ENCODE measurements at regions not wholly inside any gene's neighbourhood (a gene's known extent, or its start where the extent isn't known, plus 50 kb on each side); places are given as distances from the start of the nearest gene placed in this dataset.

DNA sequence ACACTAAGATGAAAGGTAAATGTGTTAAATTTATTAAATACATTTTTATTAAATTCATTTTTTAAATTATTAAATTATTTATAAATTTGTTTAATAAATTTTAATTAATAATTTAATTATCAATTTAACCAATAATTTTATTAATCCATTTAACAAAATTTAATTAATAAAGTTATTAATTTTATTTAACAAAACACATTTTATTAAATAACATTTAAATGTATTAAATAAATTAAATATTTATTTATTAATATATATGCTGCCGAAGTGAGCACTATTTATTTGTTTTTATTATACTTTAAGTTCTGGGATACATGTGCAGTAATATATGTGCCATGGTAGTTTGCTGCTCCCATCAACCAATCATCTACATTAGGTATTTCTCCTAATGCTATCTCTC lies 719.5 kb downstream of the TRIML1 start:
- Histone ChIP-seq H3K27ac (no peak overlapping the region), H3K27me3 (no peaks in the 10 kb centered on the region), H3K4me1 (no peaks in the 10 kb centered on the region), H3K4me3 (no peak overlapping the region), H3K36me3 (no peaks in the 10 kb centered on the region), H3K9me3 (peaks cover 0 to 6% of the 10 kb centered on the region in 2 donors)
- intact Hi-C loops (cut with DNase I; ENCODE audit: low total_unique reads), result no loop called here
- TF ChIP-seq POLR2A (IDR thresholded peaks at IDR 0.05) (no peak), POLR2AphosphoS5 (IDR thresholded peaks at IDR 0.05) (no peak)
- TF ChIP-seq, protein P1, sequence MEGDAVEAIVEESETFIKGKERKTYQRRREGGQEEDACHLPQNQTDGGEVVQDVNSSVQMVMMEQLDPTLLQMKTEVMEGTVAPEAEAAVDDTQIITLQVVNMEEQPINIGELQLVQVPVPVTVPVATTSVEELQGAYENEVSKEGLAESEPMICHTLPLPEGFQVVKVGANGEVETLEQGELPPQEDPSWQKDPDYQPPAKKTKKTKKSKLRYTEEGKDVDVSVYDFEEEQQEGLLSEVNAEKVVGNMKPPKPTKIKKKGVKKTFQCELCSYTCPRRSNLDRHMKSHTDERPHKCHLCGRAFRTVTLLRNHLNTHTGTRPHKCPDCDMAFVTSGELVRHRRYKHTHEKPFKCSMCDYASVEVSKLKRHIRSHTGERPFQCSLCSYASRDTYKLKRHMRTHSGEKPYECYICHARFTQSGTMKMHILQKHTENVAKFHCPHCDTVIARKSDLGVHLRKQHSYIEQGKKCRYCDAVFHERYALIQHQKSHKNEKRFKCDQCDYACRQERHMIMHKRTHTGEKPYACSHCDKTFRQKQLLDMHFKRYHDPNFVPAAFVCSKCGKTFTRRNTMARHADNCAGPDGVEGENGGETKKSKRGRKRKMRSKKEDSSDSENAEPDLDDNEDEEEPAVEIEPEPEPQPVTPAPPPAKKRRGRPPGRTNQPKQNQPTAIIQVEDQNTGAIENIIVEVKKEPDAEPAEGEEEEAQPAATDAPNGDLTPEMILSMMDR (IDR thresholded peaks at IDR 0.05), result no peak
- no peak for DNase-seq (ENCODE audit: low spot score in 2 of 2)

DNA sequence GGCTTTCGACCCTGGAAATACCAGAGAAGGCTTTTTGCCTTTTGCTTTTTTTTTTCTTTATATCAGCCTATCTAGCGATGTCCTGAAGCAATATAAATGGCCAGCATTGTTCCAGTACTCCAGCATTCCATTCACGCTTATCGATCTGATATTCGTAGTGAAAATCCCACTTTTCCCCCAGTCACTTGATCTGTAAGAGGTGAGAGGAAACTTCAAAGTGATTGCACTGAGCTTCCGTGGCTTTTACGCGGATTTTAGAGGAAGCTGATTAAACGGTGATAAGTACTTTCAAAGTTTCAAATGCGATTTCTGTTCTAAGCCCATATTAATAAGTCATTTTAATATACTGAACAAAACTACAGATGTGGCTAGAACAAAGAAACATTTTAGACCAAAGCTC lies 725.5 kb downstream of the TRIML1 start:
- TF ChIP-seq POLR2A (IDR thresholded peaks at IDR 0.05) (no peak), POLR2AphosphoS5 (IDR thresholded peaks at IDR 0.05) (no peak)
- TF ChIP-seq, protein P1 (IDR thresholded peaks at IDR 0.05), result no peak
- no peak overlapping the region for H3K4me3 ChIP-seq
- no peak for DNase-seq (ENCODE audit: low spot score in 2 of 2)
- H3K27me3 ChIP-seq, result no peaks in the 10 kb centered on the region
- no peak overlapping the region for H3K27ac ChIP-seq
- no peaks in the 10 kb centered on the region for H3K4me1 ChIP-seq
- no peaks in the 10 kb centered on the region for H3K36me3 ChIP-seq
- H3K9me3 ChIP-seq, result peaks cover 0 to 6% of the 10 kb centered on the region in 2 donors
- intact Hi-C loops (cut with DNase I; ENCODE audit: low total_unique reads), result no loop called here

DNA sequence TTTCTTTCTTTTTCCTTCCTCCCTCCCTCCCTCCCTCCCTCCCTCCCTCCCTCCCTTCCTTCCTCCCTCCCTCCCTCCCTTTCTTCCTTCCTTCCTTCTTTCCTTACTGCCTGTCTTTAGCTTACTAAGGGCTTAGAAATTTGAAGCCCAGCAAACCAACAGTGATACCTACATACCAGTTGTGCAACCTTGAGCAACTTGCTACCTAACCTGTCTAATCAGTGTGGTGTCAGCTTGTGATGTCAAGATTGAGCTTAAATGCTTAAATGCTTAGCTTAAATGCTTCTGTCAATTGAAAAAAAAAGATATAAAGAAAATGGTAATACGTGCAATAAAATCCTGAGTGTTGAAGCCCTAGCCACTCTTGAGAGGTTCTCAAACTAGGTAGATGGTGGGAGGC lies 728.6 kb downstream of the TRIML1 start:
- H3K27me3 ChIP-seq, result no peaks in the 10 kb centered on the region
- no peak overlapping the region for H3K27ac ChIP-seq
- intact Hi-C loops (cut with DNase I; ENCODE audit: low total_unique reads), result no loop called here
- H3K4me1 ChIP-seq, result no peaks in the 10 kb centered on the region
- DNase-seq (ENCODE audit: low spot score in 2 of 2), result no peak
- no peak overlapping the region for H3K4me3 ChIP-seq
- no peaks in the 10 kb centered on the region for H3K9me3 ChIP-seq
- H3K36me3 ChIP-seq, result no peaks in the 10 kb centered on the region
- TF ChIP-seq POLR2A (IDR thresholded peaks at IDR 0.05) (no peak), POLR2AphosphoS5 (IDR thresholded peaks at IDR 0.05) (no peak)
- TF ChIP-seq, protein P1 (IDR thresholded peaks at IDR 0.05), result no peak

DNA sequence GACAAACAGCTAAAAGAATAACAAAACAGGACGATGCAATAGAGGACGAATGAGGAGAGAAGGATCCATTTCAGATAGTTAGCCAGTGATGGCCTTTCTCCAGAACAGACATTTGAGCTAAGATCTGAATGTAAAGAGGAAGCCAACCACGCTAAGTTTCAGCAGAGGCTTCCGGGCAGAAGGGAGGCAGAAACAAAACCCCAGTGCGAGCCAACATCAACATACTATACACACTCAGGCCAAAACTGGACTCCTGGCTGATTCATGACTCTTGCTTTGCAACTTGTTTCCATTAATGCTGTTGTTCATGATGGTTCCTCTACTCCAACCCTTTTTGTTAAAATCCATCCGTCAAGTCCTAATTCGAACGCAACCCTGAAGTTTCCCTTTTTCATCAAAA lies 730.3 kb downstream of the TRIML1 start:
- no peak for TF ChIP-seq POLR2A (IDR thresholded peaks at IDR 0.05)
- no peak for TF ChIP-seq POLR2AphosphoS5 (IDR thresholded peaks at IDR 0.05)
- TF ChIP-seq, protein P1 (IDR thresholded peaks at IDR 0.05), result no peak
- H3K9me3 ChIP-seq, result no peaks in the 10 kb centered on the region
- H3K36me3 ChIP-seq, result no peaks in the 10 kb centered on the region
- intact Hi-C loops (cut with DNase I; ENCODE audit: low total_unique reads), result no loop called here
- H3K27me3 ChIP-seq, result no peaks in the 10 kb centered on the region
- H3K4me1 ChIP-seq, result no peaks in the 10 kb centered on the region
- H3K4me3 ChIP-seq, result no peak overlapping the region
- H3K27ac ChIP-seq, result no peak overlapping the region
- no peak for DNase-seq (ENCODE audit: low spot score in 2 of 2)

DNA sequence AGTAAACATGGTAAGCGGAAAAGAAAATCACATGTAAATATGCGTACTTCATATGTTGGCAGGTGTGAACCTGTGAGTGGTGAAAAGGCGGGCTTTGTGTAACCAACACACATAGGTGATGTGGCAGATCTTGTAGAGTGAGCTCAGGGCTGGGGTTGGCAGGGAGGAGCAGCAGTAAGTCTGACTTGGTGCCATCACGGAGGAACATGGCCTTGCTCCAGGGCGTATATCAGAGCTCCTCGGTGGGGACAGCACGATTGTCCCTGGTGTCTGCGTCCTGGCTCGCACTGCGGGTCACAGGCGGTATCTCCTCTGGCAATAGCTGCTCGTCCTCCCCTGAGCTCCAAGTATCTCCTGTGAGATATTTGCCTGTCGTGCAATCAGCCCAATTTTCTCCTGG lies 733.6 kb downstream of the TRIML1 start:
- intact Hi-C loops (cut with DNase I; ENCODE audit: low total_unique reads), result no loop called here
- no peak overlapping the region for H3K27ac ChIP-seq
- H3K27me3 ChIP-seq, result no peaks in the 10 kb centered on the region
- no peak for DNase-seq (ENCODE audit: low spot score in 2 of 2)
- TF ChIP-seq, protein P1 (IDR thresholded peaks at IDR 0.05), result no peak
- TF ChIP-seq POLR2A (IDR thresholded peaks at IDR 0.05) (no peak), POLR2AphosphoS5 (IDR thresholded peaks at IDR 0.05) (no peak)
- no peaks in the 10 kb centered on the region for H3K36me3 ChIP-seq
- H3K9me3 ChIP-seq, result no peaks in the 10 kb centered on the region
- H3K4me3 ChIP-seq, result no peak overlapping the region
- no peaks in the 10 kb centered on the region for H3K4me1 ChIP-seq
